Germinal center (tissue), 1 donor: ENCODE measurements at regions not wholly inside any gene's neighbourhood (a gene's known extent, or its start where the extent isn't known, plus 50 kb on each side); places are given as distances from the start of the nearest gene placed in this dataset.
"Not testable (repeated sequence)": the region's sequence is repeated elsewhere in the genome, so short reads cannot be mapped to it uniquely, and the experiment has no call there.

Experiments used
- DNase-seq: peaks from one replicate; pipeline ENCODE4 v3.0.0; 2012; ENCODE audit warnings: mixed read lengths, low spot score

DNA sequence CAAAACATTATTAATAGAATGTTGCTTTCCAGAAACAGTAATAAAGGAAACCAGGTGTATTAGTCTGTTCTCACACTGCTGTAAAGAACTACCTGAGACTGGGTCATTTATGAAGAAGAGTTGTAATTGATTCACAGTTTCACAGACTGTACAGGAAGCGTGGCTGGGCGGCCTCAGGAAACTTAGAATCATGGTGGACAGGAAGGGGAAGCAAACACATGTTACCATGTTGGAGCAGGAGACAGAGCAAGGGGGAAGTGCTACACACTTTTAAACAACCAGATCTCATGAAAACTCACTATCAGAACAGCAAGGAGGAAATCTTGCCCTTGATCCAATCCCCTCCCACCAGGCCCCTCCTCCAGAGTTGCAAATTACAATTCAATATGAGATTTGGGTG, 815.8 kb downstream of the TRIML1 start:
- DNase-seq, result no peak

- no peak for DNase-seq
These were observed 817.3 kb downstream of the TRIML1 start for GRCh38 chr4:188956566-188956965.

GRCh38 chr4:188958346-188958745, 819.1 kb downstream of the TRIML1 start:
- DNase-seq, result no peak

GRCh38 chr4:188959424-188959823, 820.2 kb downstream of the TRIML1 start:
- DNase-seq, result no peak

- DNase-seq, result no peak
These were observed 821.3 kb downstream of the TRIML1 start for GRCh38 chr4:188960411-188961093.

GRCh38 chr4:188971125-188971524, 831.9 kb downstream of the TRIML1 start:
- no peak for DNase-seq

GRCh38 chr4:188975271-188975670, 836.0 kb downstream of the TRIML1 start:
- no peak for DNase-seq

DNA sequence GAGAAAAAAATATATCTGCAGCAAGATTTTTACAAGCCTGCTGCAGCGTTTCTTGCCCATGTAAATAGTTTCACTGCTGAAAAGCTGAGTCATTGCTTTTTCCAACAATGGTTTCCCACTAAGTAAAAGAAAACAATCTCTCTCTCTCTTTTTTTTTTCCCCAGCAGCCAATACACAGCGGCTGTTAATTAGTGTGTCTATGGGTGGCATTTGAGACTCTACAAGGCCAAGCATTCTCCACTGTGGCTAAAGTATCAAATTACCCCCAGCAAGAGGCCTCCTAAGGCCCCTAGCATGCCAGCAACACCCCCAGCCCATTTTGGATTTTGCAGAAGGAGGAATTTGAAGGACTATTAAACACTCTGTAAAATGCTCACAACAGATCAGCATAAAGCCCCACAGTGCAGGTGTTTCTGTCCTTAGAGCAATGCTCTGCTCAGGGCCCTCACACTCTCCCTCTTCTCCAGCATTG, 837.4 kb downstream of the TRIML1 start:
- DNase-seq, result no peak

DNA sequence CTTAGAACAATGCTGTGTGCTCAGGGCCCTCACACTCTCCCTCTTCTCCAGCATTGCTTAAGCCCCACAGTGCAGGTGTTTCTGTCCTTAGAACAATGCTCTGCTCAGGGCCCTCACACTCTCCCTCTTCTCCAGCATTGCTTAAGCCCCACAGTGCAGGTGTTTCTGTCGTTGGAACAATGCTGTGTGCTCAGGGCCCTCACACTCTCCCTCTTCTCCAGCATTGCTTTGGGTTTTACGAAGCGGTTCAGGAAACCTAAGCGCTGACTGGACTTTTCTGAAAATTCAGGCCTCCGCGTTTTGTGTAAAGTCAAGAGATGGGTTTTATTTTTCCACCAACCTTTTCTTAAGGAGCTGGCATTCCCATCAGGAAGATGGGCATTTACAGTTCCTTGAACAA, 838.0 kb downstream of the TRIML1 start:
- not testable (repeated sequence) for DNase-seq

DNA sequence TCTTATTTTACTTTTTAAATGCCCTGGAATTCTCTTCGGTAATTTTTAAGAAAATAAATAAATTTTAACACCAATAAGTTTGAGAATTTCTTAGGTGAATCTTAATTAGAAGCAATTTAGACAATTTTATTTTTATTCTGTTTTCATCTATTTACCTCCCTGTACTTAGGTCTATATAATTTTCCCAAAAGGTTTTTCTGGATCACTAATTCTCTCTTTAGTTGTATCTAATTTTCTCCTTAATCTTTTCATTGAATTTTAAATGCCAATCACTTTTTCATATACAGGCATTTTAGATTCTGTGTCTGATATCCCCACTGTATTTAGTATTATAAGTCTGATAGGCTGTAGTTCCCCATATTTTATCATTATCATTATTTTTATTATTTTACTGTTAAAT, 845.3 kb downstream of the TRIML1 start:
- no peak for DNase-seq

DNA sequence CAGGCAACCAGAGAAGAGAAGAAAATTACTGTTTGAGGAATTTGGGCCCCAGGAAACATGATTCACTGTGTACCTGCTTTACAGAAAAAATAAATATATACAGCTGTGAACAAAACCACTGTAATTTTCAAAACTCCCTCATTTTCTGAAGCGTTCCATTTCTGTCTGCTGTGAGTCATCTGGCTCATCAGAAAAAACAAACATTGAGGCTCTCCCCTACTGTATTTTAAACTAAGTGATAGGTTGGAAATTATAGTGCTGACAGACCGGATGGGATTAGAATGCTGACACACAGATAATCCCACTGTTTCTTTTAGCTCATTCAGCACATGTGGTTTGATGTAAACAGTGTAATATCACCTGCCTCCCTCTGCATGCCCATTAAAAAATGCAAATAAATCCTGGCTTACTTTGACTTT, 847.0 kb downstream of the TRIML1 start:
- DNase-seq, result no peak

DNA sequence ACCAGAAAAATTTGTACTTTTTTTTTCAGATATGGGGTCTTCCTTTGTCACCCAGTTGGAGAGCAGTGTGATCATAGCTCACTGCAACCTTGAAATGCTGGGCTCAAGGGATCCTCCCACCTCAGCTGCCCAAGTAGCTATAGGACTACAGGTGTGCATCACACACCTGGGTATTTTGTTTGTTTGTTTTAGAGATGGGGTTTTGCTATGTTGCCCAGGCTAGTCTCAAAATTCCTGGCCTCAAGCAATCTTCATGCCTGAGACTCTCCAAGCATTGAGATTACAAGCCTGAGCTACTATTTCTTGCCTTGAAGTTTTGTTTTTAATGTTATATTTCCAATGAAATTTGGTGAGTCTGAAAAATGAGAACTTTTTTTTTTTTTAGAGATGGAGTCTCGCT, 847.8 kb downstream of the TRIML1 start:
- DNase-seq, result no peak

DNA sequence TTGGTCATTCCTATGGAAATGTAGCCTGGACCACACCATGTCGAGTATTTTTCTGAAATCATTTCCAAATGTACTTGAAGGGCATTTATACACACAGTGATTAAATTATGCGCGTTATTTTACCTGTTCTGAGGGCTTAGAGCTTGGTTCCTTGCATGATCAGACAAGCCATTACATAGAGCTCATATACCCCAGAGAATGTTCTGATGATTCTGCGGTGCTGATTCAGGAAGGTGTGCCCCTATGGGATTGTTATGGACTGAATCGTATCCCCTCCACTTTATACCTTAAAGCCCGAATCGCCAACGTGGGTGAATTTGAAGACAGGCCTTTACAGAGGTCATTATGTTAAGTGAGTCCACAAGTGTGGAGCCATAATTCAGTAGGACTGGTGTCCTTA, 848.9 kb downstream of the TRIML1 start:
- no peak for DNase-seq

GRCh38 chr4:188989371-188989770, 850.1 kb downstream of the TRIML1 start:
- DNase-seq, result no peak

DNA sequence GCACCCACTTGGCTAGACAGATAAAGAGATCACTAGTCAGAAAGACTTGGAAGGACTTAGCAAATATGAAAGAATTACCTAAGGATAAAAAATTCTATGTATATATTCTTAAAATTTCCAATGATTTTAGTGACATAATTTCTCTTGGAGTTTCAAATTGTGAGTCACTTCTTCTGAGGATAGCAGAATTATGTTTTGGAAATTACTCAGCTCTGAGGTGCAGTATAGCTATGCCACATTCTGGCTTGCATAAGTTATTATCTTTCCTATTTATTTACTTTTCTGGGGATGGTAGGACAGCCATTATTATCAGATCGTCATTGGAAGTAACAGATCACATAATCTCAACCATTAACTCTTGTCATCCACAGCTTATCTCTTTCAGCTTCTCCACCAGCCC, 853.5 kb downstream of the TRIML1 start:
- DNase-seq, result no peak

- DNase-seq, result no peak
These were observed 854.6 kb downstream of the TRIML1 start for GRCh38 chr4:188993871-188994270.

- no peak for DNase-seq
These were observed 862.2 kb downstream of the TRIML1 start for GRCh38 chr4:189001283-189001970.

GRCh38 chr4:189001971-189002450, 862.8 kb downstream of the TRIML1 start:
- DNase-seq, result no peak

GRCh38 chr4:189002475-189002874, 863.2 kb downstream of the TRIML1 start:
- DNase-seq, result no peak

DNA sequence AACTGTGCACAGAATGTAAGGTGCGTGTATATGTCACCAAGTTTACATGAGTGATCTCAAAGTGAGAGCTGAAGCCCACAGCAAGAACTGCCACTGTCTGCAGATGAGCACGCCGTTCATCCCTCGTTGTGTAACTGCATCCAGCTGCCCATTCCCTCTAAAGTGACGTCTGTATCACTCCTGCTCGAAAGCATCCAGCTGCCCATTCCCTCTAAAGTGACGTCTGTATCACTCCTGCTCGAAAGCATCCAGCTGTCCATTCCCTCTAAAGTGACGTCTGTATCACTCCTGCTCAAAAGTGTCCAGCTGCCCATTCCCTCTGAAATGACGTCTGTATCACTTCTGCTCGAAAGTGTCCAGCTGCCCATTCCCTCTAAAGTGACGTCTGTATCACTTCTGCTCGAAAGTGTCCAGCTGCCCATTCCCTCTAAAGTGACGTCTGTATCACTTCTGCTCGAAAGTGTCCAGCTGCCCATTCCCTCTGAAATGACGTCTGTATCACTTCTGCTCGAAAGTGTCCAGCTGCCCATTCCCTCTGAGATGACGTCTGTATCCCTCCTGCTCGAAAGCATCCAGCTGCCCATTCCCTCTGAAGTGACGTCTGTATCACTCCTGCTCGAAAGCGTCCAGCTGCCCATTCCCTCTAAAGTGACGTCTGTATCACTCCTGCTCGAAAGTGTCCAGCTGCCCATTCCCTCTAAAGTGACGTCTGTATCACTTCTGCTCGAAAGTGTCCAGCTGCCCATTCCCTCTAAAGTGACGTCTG, 871.4 kb downstream of the TRIML1 start:
- DNase-seq, result not testable (repeated sequence)

GRCh38 chr4:189021831-189022230, 882.6 kb downstream of the TRIML1 start:
- no peak for DNase-seq

GRCh38 chr4:189022440-189023035, 883.3 kb downstream of the TRIML1 start:
- DNase-seq, result no peak
